ENCODE measurements at regions not wholly inside any gene's neighbourhood (a gene's known extent, or its start where the extent isn't known, plus 50 kb on each side); places are given as distances from the start of the nearest gene placed in this dataset.

GRCh38 chr4:189773909-189774308, 166.8 kb upstream of the FRG1 start:
- Histone ChIP-seq H3K9ac (no peak overlapping the region), H3K27me3 (ENCODE audit: insufficient read depth, low read depth) (no peaks in the 10 kb centered on the region)

GRCh38 chr4:189779281-189779980, 161.2 kb upstream of the FRG1 start:
- H3K4me2 ChIP-seq: no peak overlapping the region
- H3K27me3 ChIP-seq (ENCODE audit: insufficient read depth, low read depth): no peaks in the 10 kb centered on the region
- H3K4me1 ChIP-seq (ENCODE audit: low read depth, poor library complexity, severe bottlenecking): no peaks in the 10 kb centered on the region
- H3K27ac ChIP-seq: no peak overlapping the region
- H3K79me2 ChIP-seq (ENCODE audit: insufficient read depth, low read depth): no peaks in the 10 kb centered on the region
- H3K36me3 ChIP-seq (ENCODE audit: insufficient read depth): no peaks in the 10 kb centered on the region
- no peak for TF ChIP-seq CTCF (conservative IDR thresholded peaks at IDR 0.05; ENCODE audit: low read depth, low read length)
- H4K20me1 ChIP-seq (ENCODE audit: insufficient read depth): no peaks in the 10 kb centered on the region
- no peak overlapping the region for H2AFZ ChIP-seq (ENCODE audit: low read depth)
- H3K4me3 ChIP-seq (IDR thresholded peaks at IDR 0.05; ENCODE audit: insufficient read depth, low read depth, low read length): no peak overlapping the region
- no peak overlapping the region for H3K9ac ChIP-seq

More at GRCh38 chr4:189773909-189774308, 166.8 kb upstream of the FRG1 start:
- Histone ChIP-seq H3K36me3 (ENCODE audit: insufficient read depth) (no peaks in the 10 kb centered on the region), H3K27ac (no peak overlapping the region), H3K79me2 (ENCODE audit: insufficient read depth, low read depth) (no peaks in the 10 kb centered on the region), H3K4me3 (IDR thresholded peaks at IDR 0.05; ENCODE audit: insufficient read depth, low read depth, low read length) (no peak overlapping the region), H3K4me2 (no peak overlapping the region), H3K4me1 (ENCODE audit: low read depth, poor library complexity, severe bottlenecking) (peaks cover 6% of the 10 kb centered on the region), H2AFZ (ENCODE audit: low read depth) (no peak overlapping the region), H4K20me1 (ENCODE audit: insufficient read depth) (no peaks in the 10 kb centered on the region)
- TF ChIP-seq CTCF (conservative IDR thresholded peaks at IDR 0.05; ENCODE audit: low read depth, low read length): no peak

GRCh38 chr4:189780391-189780790, 160.3 kb upstream of the FRG1 start:
- Histone ChIP-seq H3K9ac (no peak overlapping the region), H3K79me2 (ENCODE audit: insufficient read depth, low read depth) (no peaks in the 10 kb centered on the region), H3K27me3 (ENCODE audit: insufficient read depth, low read depth) (no peaks in the 10 kb centered on the region), H3K4me2 (no peak overlapping the region), H4K20me1 (ENCODE audit: insufficient read depth) (no peaks in the 10 kb centered on the region), H2AFZ (ENCODE audit: low read depth) (no peak overlapping the region), H3K4me1 (ENCODE audit: low read depth, poor library complexity, severe bottlenecking) (no peaks in the 10 kb centered on the region), H3K27ac (no peak overlapping the region), H3K36me3 (ENCODE audit: insufficient read depth) (no peaks in the 10 kb centered on the region), H3K4me3 (IDR thresholded peaks at IDR 0.05; ENCODE audit: insufficient read depth, low read depth, low read length) (no peak overlapping the region)
- TF ChIP-seq CTCF (conservative IDR thresholded peaks at IDR 0.05; ENCODE audit: low read depth, low read length): no peak

GRCh38 chr4:189784651-189785050, 156.0 kb upstream of the FRG1 start:
- no peaks in the 10 kb centered on the region for H3K4me1 ChIP-seq (ENCODE audit: low read depth, poor library complexity, severe bottlenecking)
- H3K27me3 ChIP-seq (ENCODE audit: insufficient read depth, low read depth): no peaks in the 10 kb centered on the region
- TF ChIP-seq CTCF (conservative IDR thresholded peaks at IDR 0.05; ENCODE audit: low read depth, low read length): no peak
- no peak overlapping the region for H3K4me2 ChIP-seq
- no peak overlapping the region for H3K9ac ChIP-seq
- no peak overlapping the region for H3K4me3 ChIP-seq (IDR thresholded peaks at IDR 0.05; ENCODE audit: insufficient read depth, low read depth, low read length)
- H3K79me2 ChIP-seq (ENCODE audit: insufficient read depth, low read depth): no peaks in the 10 kb centered on the region
- H4K20me1 ChIP-seq (ENCODE audit: insufficient read depth): no peaks in the 10 kb centered on the region
- no peaks in the 10 kb centered on the region for H3K36me3 ChIP-seq (ENCODE audit: insufficient read depth)
- H3K27ac ChIP-seq: no peak overlapping the region
- no peak overlapping the region for H2AFZ ChIP-seq (ENCODE audit: low read depth)
